Karpas-422 (cell line): ENCODE measurements at regions not wholly inside any gene's neighbourhood (a gene's known extent, or its start where the extent isn't known, plus 50 kb on each side); places are given as distances from the start of the nearest gene placed in this dataset.
A peak's percentile ranks its signal among the peaks of the same experiment; 100 is the strongest.

Experiments used
- DNase-seq: peaks from one replicate; pipeline ENCODE4 v3.0.0-alpha.2; 2015
- H2AFZ ChIP-seq: fragments of 200-600 bp; sonication (generic); 2 replicates; pipeline ENCODE4 v1.6.1; 2014; ENCODE audit warnings: antibody characterized with exemption, low read length, mixed read lengths
- H3K27ac ChIP-seq: fragments of 200-600 bp; sonication (generic); 2 replicates; pipeline ENCODE4 v1.5.1; 2014; ENCODE audit warnings: mild to moderate bottlenecking, low read length, moderate library complexity
- H3K27me3 ChIP-seq: fragments of 200-600 bp; sonication (generic); 2 replicates; pipeline ENCODE4 v1.6.1; 2014; ENCODE audit warnings: low read length, mixed read lengths
- H3K36me3 ChIP-seq: fragments of 200-600 bp; sonication (generic); 2 replicates; pipeline ENCODE4 v1.6.1; 2014; ENCODE audit warnings: low read length, mixed read lengths; ENCODE audit not compliant: insufficient read depth
- H3K4me1 ChIP-seq: fragments of 200-600 bp; sonication (generic); 2 replicates; pipeline ENCODE4 v1.6.1; 2014; ENCODE audit warnings: mild to moderate bottlenecking, low read length, mixed read lengths
- H3K4me2 ChIP-seq: fragments of 200-600 bp; sonication (generic); 2 replicates; pipeline ENCODE4 v1.6.1; 2014; ENCODE audit warnings: low read length, low read depth, mild to moderate bottlenecking; ENCODE audit not compliant: poor library complexity, severe bottlenecking
- H3K4me3 ChIP-seq: fragments of 200-600 bp; sonication (generic); 2 replicates; pipeline ENCODE4 v1.5.1; 2014; ENCODE audit warnings: mild to moderate bottlenecking, antibody characterized with exemption, low read length, mixed read lengths
- H3K79me2 ChIP-seq: fragments of 200-600 bp; sonication (generic); 2 replicates; pipeline ENCODE4 v1.6.1; 2014; ENCODE audit warnings: mild to moderate bottlenecking, low read length, mixed read lengths
- H3K9ac ChIP-seq: fragments of 200-600 bp; sonication (generic); 2 replicates; pipeline ENCODE4 v1.6.0; 2014; ENCODE audit warnings: low read length
- H3K9me2 ChIP-seq: fragments of 200-600 bp; sonication (generic), shearing (Covaris generic); replicated peaks from 2 replicates; pipeline ENCODE4 v1.6.0; 2014; ENCODE audit warnings: mild to moderate bottlenecking, low read length, moderate library complexity; ENCODE audit not compliant: insufficient read depth
- H3K9me3 ChIP-seq: fragments of 300-700, 200-600 bp; sonication (generic); 2 replicates; pipeline ENCODE4 v1.6.1; 2014; ENCODE audit warnings: low read length, mixed read lengths
- H4K20me1 ChIP-seq: fragments of 200-600 bp; sonication (generic); 2 replicates; pipeline ENCODE4 v1.6.1; 2014; ENCODE audit warnings: mild to moderate bottlenecking, antibody characterized with exemption, low read length, low read depth; ENCODE audit not compliant: insufficient read depth

GRCh38 chr3:174441588-174442301, 417.4 kb upstream of the NAALADL2 start:
- Histone ChIP-seq H4K20me1 (no peaks in the 10 kb centered on the region), H3K9me3 (peaks cover 7% of the 10 kb centered on the region), H3K79me2 (no peaks in the 10 kb centered on the region), H2AFZ (peak overlapping the region; percentile 86; the same call in 1 of the 2 replicates), H3K27me3 (no peaks in the 10 kb centered on the region), H3K9ac (no peak overlapping the region), H3K4me2 (peak overlapping the region; percentile 58), H3K9me2 (no peaks in the 10 kb centered on the region), H3K4me1 (peaks cover 4% of the 10 kb centered on the region; the same call in 1 of the 2 replicates), H3K4me3 (peak overlapping the region; percentile 61; the same call in 1 of the 2 replicates), H3K36me3 (no peaks in the 10 kb centered on the region), H3K27ac (no peak overlapping the region)
- DNase-seq, result no peak

GRCh38 chr3:174442302-174442682, 416.8 kb upstream of the NAALADL2 start:
- Histone ChIP-seq H2AFZ (no peak overlapping the region), H3K4me2 (no peak overlapping the region), H3K4me3 (no peak overlapping the region), H3K9me3 (peaks cover 8% of the 10 kb centered on the region), H4K20me1 (no peaks in the 10 kb centered on the region), H3K4me1 (peaks cover 4% of the 10 kb centered on the region; the same call in 1 of the 2 replicates), H3K79me2 (no peaks in the 10 kb centered on the region), H3K27ac (no peak overlapping the region), H3K9me2 (no peaks in the 10 kb centered on the region), H3K9ac (no peak overlapping the region), H3K36me3 (no peaks in the 10 kb centered on the region), H3K27me3 (no peaks in the 10 kb centered on the region)
- no peak for DNase-seq

- Histone ChIP-seq H3K27me3 (no peaks in the 10 kb centered on the region), H3K9me3 (peaks cover 11% of the 10 kb centered on the region), H4K20me1 (no peaks in the 10 kb centered on the region), H3K79me2 (no peaks in the 10 kb centered on the region), H3K4me2 (no peak overlapping the region), H3K9me2 (no peaks in the 10 kb centered on the region), H3K9ac (no peak overlapping the region), H2AFZ (no peak overlapping the region), H3K4me1 (peaks cover 4% of the 10 kb centered on the region; the same call in 1 of the 2 replicates), H3K27ac (no peak overlapping the region), H3K4me3 (no peak overlapping the region), H3K36me3 (no peaks in the 10 kb centered on the region)
- DNase-seq, result no peak
These were observed 414.7 kb upstream of the NAALADL2 start for GRCh38 chr3:174444391-174444790.

- H4K20me1 ChIP-seq, result no peaks in the 10 kb centered on the region
- no peak overlapping the region for H3K4me2 ChIP-seq
- H3K27me3 ChIP-seq, result no peaks in the 10 kb centered on the region
- no peaks in the 10 kb centered on the region for H3K4me1 ChIP-seq
- no peaks in the 10 kb centered on the region for H3K36me3 ChIP-seq
- no peak overlapping the region for H2AFZ ChIP-seq
- no peaks in the 10 kb centered on the region for H3K79me2 ChIP-seq
- no peak for DNase-seq
- peaks cover 8% of the 10 kb centered on the region; the same call in 1 of the 2 replicates for H3K9me3 ChIP-seq
- H3K9me2 ChIP-seq, result no peaks in the 10 kb centered on the region
- H3K27ac ChIP-seq, result no peak overlapping the region
- no peak overlapping the region for H3K9ac ChIP-seq
- H3K4me3 ChIP-seq, result no peak overlapping the region
These were observed 401.4 kb upstream of the NAALADL2 start for GRCh38 chr3:174457758-174458157.

- Histone ChIP-seq H3K9ac (no peak overlapping the region), H3K79me2 (no peaks in the 10 kb centered on the region), H3K27me3 (no peaks in the 10 kb centered on the region), H3K4me3 (no peak overlapping the region), H3K4me2 (no peak overlapping the region), H3K9me3 (peaks cover 7% of the 10 kb centered on the region; the same call in 1 of the 2 replicates), H3K4me1 (no peaks in the 10 kb centered on the region), H3K36me3 (no peaks in the 10 kb centered on the region), H3K9me2 (no peaks in the 10 kb centered on the region), H2AFZ (no peak overlapping the region), H4K20me1 (no peaks in the 10 kb centered on the region), H3K27ac (no peak overlapping the region)
- no peak for DNase-seq
These were observed 398.3 kb upstream of the NAALADL2 start for GRCh38 chr3:174460831-174461230.

- Histone ChIP-seq H3K4me3 (no peak overlapping the region), H3K9me3 (peaks cover 8% of the 10 kb centered on the region), H3K4me1 (no peaks in the 10 kb centered on the region), H3K27ac (no peak overlapping the region), H3K27me3 (no peaks in the 10 kb centered on the region), H2AFZ (no peak overlapping the region), H3K79me2 (no peaks in the 10 kb centered on the region), H3K4me2 (no peak overlapping the region), H3K36me3 (no peaks in the 10 kb centered on the region), H3K9me2 (no peaks in the 10 kb centered on the region), H4K20me1 (no peaks in the 10 kb centered on the region), H3K9ac (no peak overlapping the region)
- no peak for DNase-seq
These were observed 396.2 kb upstream of the NAALADL2 start for GRCh38 chr3:174462916-174463315.

GRCh38 chr3:174465177-174465576, 394.0 kb upstream of the NAALADL2 start:
- Histone ChIP-seq H3K4me3 (no peak overlapping the region), H3K4me2 (no peak overlapping the region), H3K9me2 (no peaks in the 10 kb centered on the region), H3K9ac (no peak overlapping the region), H3K79me2 (no peaks in the 10 kb centered on the region), H3K27me3 (no peaks in the 10 kb centered on the region), H3K9me3 (peaks cover 16% of the 10 kb centered on the region), H3K4me1 (no peaks in the 10 kb centered on the region), H3K27ac (no peak overlapping the region), H4K20me1 (no peaks in the 10 kb centered on the region), H2AFZ (no peak overlapping the region), H3K36me3 (no peaks in the 10 kb centered on the region)
- no peak for DNase-seq

GRCh38 chr3:174466471-174467054, 392.6 kb upstream of the NAALADL2 start:
- peaks cover 15% of the 10 kb centered on the region for H3K9me3 ChIP-seq
- no peak overlapping the region for H2AFZ ChIP-seq
- H3K9ac ChIP-seq, result no peak overlapping the region

More at GRCh38 chr3:174466471-174467054, 392.6 kb upstream of the NAALADL2 start:
- DNase-seq, result no peak
- no peaks in the 10 kb centered on the region for H3K79me2 ChIP-seq
- H3K4me2 ChIP-seq, result no peak overlapping the region
- no peaks in the 10 kb centered on the region for H4K20me1 ChIP-seq
- no peaks in the 10 kb centered on the region for H3K36me3 ChIP-seq
- H3K9me2 ChIP-seq, result no peaks in the 10 kb centered on the region
- H3K4me1 ChIP-seq, result no peaks in the 10 kb centered on the region
- no peak overlapping the region for H3K4me3 ChIP-seq
- no peaks in the 10 kb centered on the region for H3K27me3 ChIP-seq
- H3K27ac ChIP-seq, result no peak overlapping the region
